RWPE2 (cell line): ENCODE measurements at regions not wholly inside any gene's neighbourhood (a gene's known extent, or its start where the extent isn't known, plus 50 kb on each side); places are given as distances from the start of the nearest gene placed in this dataset.

Experiments used
- ATAC-seq: fragments of 200-7000 bp; cut with Tn5 transposase; 3 replicates; pipeline ENCODE4 v1.9.1; 2021; ENCODE audit warnings: low read depth
- DNase-seq: peaks from one replicate; pipeline ENCODE4 v3.0.0-alpha.2; 2020; ENCODE audit warnings: low spot score
- H3K27ac ChIP-seq: fragments of 450-650 bp; 2 replicates; pipeline ENCODE4 v1.5.1; 2017; ENCODE audit warnings: mild to moderate bottlenecking; ENCODE audit not compliant: poor library complexity, severe bottlenecking
- H3K27me3 ChIP-seq: fragments of 250-450 bp; sonication (Bioruptor Pico); 2 replicates; pipeline ENCODE4 v1.5.1; 2021; ENCODE audit warnings: mild to moderate bottlenecking, moderate library complexity; ENCODE audit not compliant: insufficient read depth, poor library complexity, severe bottlenecking
- H3K36me3 ChIP-seq: fragments of 250-450 bp; sonication (Bioruptor Pico); 2 replicates; pipeline ENCODE4 v1.5.1; 2020; ENCODE audit warnings: low read depth, mild to moderate bottlenecking, moderate library complexity
- H3K4me1 ChIP-seq: fragments of 250-450 bp; sonication (Bioruptor Pico); 2 replicates; pipeline ENCODE4 v1.5.1; 2021; ENCODE audit warnings: mild to moderate bottlenecking, moderate library complexity; ENCODE audit not compliant: insufficient read depth, poor library complexity, severe bottlenecking
- H3K4me3 ChIP-seq: fragments of 250-450 bp; sonication (Bioruptor Pico); 2 replicates; pipeline ENCODE4 v1.5.1; 2021; ENCODE audit warnings: mild to moderate bottlenecking, moderate library complexity; ENCODE audit not compliant: severe bottlenecking
- H3K9me3 ChIP-seq: fragments of 250-450 bp; sonication (Bioruptor Pico); 2 replicates; pipeline ENCODE4 v1.5.1; 2021; ENCODE audit warnings: mild to moderate bottlenecking, moderate library complexity; ENCODE audit not compliant: severe bottlenecking
- TF ChIP-seq, protein P1 (sequence below): fragments of 450-650 bp; IDR thresholded peaks from one replicate; pipeline ENCODE4 v1.5.1; 2017; ENCODE audit warnings: mild to moderate bottlenecking, moderate library complexity; ENCODE audit not compliant: poor library complexity, severe bottlenecking

DNA sequence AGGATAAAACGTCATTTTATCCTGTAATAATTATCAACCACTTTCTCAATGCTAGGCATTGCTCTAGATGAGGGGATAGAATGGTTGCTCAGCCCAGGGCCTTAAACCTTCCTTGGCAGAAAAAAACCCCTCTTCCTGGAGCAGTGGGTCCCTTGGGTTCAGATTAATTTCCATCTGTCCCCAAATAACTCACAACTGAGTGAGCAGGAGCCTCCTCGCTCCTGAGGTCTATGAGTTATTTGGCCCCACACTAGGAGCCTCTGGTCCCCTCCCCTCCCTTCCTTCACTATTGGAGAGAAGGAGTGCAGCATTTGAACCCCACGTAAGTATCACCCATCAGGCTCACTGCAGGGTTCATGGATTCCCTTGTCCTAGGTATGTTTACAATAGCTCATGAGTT lies 157.5 kb upstream of the FHL2 start:
- ATAC-seq (no peak), DNase-seq (no peak)
- Histone ChIP-seq H3K27ac (no peak overlapping the region), H3K4me1 (peaks cover 11% of the 10 kb centered on the region), H3K4me3 (no peak overlapping the region), H3K9me3 (no peaks in the 10 kb centered on the region), H3K27me3 (no peaks in the 10 kb centered on the region), H3K36me3 (no peaks in the 10 kb centered on the region)
- TF ChIP-seq, protein P1, sequence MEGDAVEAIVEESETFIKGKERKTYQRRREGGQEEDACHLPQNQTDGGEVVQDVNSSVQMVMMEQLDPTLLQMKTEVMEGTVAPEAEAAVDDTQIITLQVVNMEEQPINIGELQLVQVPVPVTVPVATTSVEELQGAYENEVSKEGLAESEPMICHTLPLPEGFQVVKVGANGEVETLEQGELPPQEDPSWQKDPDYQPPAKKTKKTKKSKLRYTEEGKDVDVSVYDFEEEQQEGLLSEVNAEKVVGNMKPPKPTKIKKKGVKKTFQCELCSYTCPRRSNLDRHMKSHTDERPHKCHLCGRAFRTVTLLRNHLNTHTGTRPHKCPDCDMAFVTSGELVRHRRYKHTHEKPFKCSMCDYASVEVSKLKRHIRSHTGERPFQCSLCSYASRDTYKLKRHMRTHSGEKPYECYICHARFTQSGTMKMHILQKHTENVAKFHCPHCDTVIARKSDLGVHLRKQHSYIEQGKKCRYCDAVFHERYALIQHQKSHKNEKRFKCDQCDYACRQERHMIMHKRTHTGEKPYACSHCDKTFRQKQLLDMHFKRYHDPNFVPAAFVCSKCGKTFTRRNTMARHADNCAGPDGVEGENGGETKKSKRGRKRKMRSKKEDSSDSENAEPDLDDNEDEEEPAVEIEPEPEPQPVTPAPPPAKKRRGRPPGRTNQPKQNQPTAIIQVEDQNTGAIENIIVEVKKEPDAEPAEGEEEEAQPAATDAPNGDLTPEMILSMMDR, result no peak

DNA sequence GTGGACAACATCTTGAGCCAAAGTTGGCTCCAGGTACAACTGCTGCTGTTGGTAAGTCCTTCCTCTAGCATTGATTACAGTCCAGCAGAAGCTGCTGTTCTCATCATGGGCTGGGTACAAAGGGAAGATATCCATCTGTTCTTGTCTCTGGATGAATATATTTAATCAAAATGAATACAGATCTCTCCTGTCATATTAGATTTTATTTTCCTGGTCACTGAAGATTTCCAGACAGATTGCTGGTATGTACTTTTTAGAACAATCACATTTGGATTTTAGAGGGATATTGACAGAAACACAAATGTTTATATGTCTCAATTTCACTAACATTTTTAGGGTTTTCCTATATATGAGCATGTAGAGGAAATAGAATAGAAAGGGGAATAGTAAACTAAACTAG lies 155.4 kb upstream of the FHL2 start:
- no peaks in the 10 kb centered on the region for H3K27me3 ChIP-seq
- H3K4me1 ChIP-seq, result peaks cover 11% of the 10 kb centered on the region
- no peak; the same call in 2 of the 3 replicates for ATAC-seq
- H3K36me3 ChIP-seq, result no peaks in the 10 kb centered on the region
- TF ChIP-seq, protein P1, result no peak
- H3K27ac ChIP-seq, result peak overlapping the region; percentile 1
- no peak for DNase-seq
- H3K9me3 ChIP-seq, result no peaks in the 10 kb centered on the region
- no peak overlapping the region for H3K4me3 ChIP-seq

DNA sequence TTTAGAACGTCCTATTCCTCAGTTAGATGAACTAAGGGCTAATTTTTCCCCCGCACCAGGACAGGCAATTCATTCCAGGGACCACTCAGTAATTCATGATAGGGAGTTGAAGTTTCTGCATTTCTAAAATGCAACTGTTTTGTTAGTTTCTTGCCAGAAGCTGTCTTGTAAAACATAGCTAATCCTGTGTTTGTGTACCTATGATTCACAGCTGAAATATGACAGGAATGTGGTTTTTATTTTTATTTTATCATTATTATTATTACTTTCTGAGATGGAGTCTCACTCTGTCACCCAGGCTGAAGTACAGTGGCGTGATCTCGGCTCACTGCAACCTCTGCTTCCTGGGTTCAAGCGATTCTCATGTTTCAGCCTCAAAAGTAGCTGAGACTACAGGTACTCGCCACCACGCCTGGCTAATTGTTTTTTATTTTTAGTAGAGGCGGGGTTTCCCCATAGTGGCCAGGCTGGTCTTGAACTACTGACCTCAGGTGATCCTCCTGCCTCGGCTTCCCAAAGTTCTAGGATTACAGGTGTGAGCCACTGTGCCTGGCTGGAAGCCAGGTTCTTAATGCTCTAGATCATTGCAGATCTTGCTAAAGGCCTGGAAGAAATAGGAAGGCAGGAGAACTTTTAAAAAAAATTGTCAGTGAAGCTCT lies 154.8 kb upstream of the FHL2 start:
- Histone ChIP-seq H3K27ac (peak overlapping the region; percentile 1), H3K4me3 (no peak overlapping the region), H3K36me3 (no peaks in the 10 kb centered on the region), H3K9me3 (no peaks in the 10 kb centered on the region), H3K27me3 (no peaks in the 10 kb centered on the region), H3K4me1 (peaks cover 11% of the 10 kb centered on the region)
- TF ChIP-seq, protein P1, result no peak
- ATAC-seq, result peak; percentile 66
- DNase-seq, result no peak

DNA sequence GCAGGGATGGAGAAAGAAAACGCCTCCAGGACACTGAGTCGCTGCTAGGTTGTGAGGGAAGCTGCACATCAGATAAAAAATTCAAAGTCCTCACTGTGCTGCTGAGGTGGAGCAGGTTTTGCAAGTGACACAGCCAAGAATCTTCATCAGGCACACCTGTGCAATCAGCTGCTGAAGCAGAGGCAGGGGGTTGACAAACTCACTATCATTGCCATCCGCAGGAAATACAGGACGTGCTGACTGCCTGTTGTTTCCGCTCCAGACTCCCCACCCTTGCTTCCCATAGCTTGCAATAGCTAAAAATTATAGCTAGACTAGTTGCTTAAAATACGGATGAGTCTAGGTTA lies 147.8 kb upstream of the FHL2 start:
- H3K27ac ChIP-seq, result no peak overlapping the region
- no peaks in the 10 kb centered on the region for H3K9me3 ChIP-seq
- H3K4me3 ChIP-seq, result no peak overlapping the region
- TF ChIP-seq, protein P1, result no peak
- H3K27me3 ChIP-seq, result no peaks in the 10 kb centered on the region
- DNase-seq, result no peak
- H3K4me1 ChIP-seq, result no peaks in the 10 kb centered on the region
- no peak for ATAC-seq
- no peaks in the 10 kb centered on the region for H3K36me3 ChIP-seq
